ENCODE measurements at regions not wholly inside any gene's neighbourhood (a gene's known extent, or its start where the extent isn't known, plus 50 kb on each side); places are given as distances from the start of the nearest gene placed in this dataset.
A peak's percentile ranks its signal among the peaks of the same experiment; 100 is the strongest.
"Not testable (repeated sequence)": the region's sequence is repeated elsewhere in the genome, so short reads cannot be mapped to it uniquely, and the experiment has no call there.

GRCh38 chr20:51923633-51924032 is 121.3 kb upstream of the SALL4 start:
- no peak for DNase-seq (ENCODE audit: low spot score)

GRCh38 chr20:51922812-51923211 is 120.5 kb upstream of the SALL4 start:
- DNase-seq (ENCODE audit: low spot score): not testable (repeated sequence)

GRCh38 chr20:51918561-51918960 is 116.2 kb upstream of the SALL4 start:
- no peak for DNase-seq (ENCODE audit: low spot score)

DNA sequence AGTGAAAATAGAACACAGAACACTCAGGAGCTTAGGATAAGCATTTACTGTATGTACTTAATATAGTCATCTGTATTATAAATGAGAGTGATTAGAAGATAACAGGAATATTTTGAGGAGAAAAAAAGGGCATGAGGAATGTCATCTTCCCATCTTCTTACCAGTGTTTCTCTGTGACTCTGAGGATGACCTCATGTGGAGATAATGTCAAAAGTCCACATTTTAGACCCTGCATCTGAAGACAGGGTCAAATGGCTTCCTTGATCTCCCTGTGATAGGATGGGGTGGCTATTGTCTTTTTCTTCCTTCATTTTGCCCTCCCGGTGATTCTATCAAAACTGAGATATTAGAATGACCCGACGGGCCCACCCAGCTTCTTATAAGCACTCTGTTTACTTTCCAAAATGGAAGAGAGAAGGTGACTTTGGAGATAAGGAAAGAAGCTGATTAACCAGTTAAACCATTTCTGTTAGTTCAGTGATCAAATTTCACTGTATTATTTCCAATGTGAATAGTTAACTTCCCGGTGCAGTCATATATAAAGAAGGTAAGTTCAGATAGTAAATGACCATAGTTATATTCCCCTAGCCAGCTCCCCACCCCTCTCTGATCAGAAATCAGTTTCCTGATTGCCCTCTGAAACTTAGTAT is 115.7 kb upstream of the SALL4 start:
- no peak for DNase-seq (ENCODE audit: low spot score)

DNA sequence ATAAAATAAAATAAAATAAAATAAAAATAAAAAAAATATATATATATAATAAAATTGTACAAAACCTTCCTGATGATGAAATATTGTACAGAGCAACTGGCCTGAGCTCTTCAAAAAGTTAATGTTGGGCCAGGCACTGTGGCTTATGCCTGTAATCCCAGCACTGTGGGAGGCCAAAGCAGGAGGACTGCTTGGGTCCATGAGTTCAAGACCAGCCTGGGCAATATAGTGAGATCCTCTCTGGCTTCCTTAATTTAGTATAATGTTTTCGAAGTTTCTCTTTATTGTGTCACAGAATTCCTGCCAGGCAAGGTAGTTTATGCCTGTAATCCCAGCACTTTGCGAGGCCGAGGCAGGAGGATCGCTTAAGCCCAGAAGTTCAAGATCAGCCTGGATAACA is 113.9 kb upstream of the SALL4 start:
- no peak for DNase-seq (ENCODE audit: low spot score)

DNA sequence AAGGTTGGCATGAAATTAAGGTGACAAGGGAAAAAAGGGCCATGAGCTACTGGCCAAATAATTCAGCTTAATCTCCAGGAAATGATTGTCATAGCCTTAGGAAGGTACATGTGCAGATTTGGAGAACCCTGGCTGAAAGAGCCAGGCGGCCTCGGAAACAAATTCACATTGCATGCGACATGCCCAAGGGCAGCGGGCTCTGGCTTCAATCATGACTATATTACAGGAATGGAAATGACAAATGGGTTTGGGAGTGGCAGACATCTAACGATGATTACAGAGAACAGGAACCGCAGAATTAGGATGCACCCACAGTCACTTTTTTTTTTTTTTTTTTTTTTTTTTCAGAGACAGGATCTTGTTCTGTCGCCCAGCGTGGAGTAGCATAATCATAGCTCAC is 112.4 kb upstream of the SALL4 start:
- DNase-seq (ENCODE audit: low spot score): no peak

DNA sequence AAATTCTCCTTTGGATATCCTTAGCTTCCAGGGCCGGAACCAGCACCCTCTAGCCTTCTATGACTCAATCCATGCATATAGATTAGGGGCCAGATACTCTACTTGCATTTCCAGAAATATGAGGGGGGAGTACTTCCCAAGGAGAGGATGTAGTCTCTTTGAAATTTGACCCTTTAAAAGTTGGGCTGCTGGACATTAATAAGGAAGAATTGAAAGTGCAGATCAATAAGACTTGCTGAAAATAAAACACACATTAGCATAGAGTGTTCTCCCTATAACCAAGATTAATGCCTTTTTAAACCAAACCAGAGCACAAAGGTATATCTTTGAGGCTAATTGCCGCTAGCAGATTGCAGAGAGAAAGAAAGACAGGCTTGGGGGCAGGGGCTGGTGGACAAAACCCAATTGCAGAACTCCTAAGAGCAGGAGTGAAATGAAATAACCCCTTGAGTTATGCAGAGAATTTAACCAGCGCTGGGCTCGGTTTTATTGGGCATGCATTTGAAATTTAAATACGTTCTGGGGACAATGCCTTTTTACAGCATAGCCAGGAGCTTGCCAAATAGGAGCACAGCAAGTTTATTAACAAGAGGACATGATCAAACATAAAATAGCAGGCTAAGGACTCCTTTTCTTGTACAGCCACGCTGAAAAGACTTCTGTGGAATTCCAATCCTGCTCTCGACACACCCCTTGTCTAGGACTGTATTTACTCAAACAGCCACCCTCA is 108.2 kb upstream of the SALL4 start:
- peak; percentile 27 for DNase-seq (ENCODE audit: low spot score)

GRCh38 chr20:51906679-51907078 is 104.4 kb upstream of the SALL4 start:
- no peak for DNase-seq (ENCODE audit: low spot score)

GRCh38 chr20:51906049-51906448 is 103.7 kb upstream of the SALL4 start:
- DNase-seq (ENCODE audit: low spot score): no peak

GRCh38 chr20:51902933-51903332 is 100.6 kb upstream of the SALL4 start:
- no peak for DNase-seq (ENCODE audit: low spot score)

DNA sequence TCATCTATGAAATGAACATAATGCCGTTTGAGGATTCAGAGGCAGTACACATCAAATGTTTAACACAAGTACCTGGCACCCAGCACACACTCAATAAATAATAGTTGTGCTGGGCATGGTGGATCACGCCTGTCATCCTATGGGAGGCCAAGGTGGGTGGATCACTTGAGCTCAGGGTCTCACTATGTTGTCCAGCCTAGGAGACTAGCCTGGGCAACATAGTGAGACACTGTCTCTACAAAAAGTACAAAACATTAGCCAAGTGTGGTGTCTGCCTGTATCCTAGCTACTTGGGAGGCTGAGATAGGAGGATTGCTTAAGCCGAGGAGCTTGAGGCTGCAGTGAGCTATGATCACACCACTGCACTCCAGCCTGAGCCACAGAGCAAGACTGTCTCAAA is 98.1 kb upstream of the SALL4 start:
- no peak for DNase-seq (ENCODE audit: low spot score)

- DNase-seq (ENCODE audit: low spot score): no peak
Observed at GRCh38 chr20:51899674-51900073, 97.4 kb upstream of the SALL4 start.

DNA sequence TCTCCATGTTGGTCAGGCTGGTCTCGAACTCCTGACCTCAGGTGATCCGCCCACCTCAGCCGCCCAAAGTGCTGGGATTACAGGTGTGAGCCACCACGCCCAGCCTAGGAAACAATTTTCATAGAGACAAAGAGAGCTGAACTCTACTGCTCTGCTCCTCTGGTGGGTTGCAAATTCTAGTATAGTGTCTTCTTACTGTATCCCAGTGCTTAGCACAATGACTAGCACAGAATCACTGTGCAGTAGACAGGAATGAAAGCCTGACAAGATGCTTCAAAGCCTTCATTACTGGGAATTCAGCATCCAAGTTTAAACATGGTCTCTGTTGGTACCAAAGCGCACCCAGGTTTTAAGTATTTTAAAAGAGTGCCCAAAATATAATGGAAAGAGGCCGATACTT is 96.5 kb upstream of the SALL4 start:
- DNase-seq (ENCODE audit: low spot score): no peak

- DNase-seq (ENCODE audit: low spot score): no peak
Observed at GRCh38 chr20:51894619-51895018, 92.3 kb upstream of the SALL4 start.

- DNase-seq (ENCODE audit: low spot score): no peak
Observed at GRCh38 chr20:51894201-51894600, 91.9 kb upstream of the SALL4 start.

GRCh38 chr20:51893723-51894122 is 91.4 kb upstream of the SALL4 start:
- DNase-seq (ENCODE audit: low spot score): no peak

DNA sequence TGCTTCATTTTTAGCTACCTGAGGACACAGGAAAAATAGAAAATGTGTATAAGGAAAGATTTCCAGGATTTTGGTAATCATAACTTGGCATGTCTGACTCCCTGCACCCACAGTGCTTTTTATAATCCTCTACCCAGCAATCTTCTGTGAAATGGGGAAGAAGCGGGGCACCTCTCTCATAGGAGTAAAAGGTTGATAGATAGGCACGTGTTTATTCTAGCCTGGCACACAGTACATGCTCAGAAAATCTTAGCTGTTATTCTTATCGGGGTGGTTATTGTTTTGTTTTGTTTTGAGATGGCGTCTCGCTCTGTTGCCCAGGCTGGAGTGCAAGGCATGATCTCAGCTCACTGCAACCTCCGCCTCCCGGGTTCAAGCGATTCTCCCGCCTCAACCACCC is 87.7 kb upstream of the SALL4 start:
- DNase-seq (ENCODE audit: low spot score): no peak

DNA sequence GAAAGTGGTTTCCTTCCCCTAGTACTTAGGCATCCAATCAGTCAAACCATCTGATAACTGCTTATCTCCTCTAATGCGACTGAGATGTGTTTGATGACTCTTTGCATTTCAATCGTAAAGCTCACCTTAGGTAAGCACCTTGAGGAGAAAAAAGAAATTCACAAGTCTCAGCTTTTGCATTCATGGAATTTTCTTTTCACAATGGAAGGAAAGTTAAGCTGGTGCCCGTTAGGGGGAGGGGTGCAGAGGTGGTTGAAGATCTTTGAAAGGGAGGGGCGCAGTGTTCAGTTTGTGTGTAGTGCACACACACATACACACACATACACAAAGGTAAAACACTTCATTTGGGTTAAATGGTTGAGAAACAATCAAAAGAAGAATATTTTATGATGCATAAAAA is 87.1 kb upstream of the SALL4 start:
- DNase-seq (ENCODE audit: low spot score): no peak

DNA sequence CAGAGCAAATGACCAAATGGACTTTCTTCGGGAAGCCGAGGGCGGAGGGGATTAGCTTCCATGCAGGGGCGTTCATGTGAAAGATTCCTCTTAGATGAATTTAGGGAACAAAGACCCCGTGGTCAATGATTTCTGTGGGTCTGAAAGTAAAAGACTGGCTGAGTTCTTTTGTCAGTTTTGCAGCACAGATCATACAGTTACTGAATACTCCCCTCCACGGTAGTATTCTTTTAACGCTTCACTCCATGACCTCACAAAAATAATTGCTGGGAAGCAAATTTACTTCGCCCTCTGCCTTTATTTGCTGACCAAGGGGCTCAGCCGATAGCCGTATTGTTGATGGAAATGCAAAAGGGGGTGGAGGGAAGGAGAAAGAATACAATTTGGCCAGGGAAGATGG is 86.0 kb upstream of the SALL4 start:
- DNase-seq (ENCODE audit: low spot score): no peak

DNA sequence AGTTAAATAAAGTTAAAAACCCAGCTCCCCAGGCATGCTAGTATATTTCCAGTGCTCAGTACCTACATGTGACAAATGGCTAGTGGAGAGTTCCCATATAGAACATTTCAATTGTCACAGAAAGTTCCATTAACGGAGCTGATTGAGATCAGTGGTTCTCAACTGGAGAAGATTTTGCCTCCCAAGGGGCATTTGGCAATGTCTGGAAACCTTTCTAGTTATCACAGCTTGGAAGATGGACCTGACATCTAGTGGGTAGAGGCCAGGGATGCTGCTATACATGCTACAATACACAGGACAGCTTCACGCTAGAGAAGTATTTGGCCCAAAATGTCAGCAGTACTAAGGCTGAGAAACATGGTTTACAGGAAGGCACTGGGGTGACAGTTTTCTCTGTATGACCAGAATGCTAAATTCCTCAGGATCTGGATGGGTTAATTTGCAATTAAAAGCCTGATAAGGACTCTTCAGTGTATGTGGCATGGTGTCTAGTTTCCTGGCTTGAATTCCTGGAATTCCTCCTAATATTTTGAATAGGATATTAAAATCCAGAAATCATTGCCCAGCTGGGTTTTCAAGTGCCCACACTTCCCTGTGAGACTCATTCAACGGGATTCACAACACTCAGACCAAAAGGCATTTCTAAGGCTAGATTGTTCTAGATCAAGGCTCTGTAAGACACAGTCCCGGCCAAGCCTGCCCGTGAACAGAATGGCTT is 84.7 kb upstream of the SALL4 start:
- DNase-seq (ENCODE audit: low spot score): no peak

DNA sequence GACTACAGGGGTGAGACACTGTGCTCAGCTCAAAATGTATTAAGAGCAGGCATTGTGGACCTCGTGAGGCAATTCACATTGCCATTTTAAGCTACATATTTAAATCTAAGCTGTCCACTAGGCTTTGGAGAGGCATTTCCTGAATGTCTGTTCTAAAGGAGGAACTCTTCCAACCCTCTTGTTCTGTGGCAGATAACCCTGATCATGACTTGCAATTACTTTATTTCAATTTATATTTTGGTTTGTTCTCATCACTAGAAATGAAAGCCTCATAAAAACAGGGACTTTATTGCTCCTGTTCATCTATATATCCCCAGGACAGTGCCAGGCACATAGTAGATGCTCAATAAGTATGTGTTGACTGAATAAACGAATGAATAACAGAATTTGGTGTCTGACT is 84.0 kb upstream of the SALL4 start:
- DNase-seq (ENCODE audit: low spot score): no peak

DNA sequence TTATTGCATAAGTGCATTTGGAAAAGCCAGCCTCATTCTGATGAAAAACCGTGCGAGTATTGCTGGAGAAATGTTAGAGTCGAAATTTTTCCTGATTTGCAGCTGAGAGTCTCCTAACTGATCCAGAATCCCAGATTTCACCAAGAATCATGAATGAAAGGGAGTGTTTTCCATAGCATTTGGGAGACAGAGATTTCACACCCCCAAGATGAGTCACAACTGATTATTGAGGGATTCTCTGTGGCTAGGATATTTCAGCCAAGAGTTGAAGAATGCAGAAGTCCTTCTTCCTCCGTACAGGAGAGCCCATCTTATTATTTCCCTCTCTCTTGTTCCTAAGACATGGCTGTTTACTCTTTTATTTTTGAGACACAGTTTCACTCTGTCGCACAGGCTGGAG is 82.2 kb upstream of the SALL4 start:
- DNase-seq (ENCODE audit: low spot score): no peak

DNA sequence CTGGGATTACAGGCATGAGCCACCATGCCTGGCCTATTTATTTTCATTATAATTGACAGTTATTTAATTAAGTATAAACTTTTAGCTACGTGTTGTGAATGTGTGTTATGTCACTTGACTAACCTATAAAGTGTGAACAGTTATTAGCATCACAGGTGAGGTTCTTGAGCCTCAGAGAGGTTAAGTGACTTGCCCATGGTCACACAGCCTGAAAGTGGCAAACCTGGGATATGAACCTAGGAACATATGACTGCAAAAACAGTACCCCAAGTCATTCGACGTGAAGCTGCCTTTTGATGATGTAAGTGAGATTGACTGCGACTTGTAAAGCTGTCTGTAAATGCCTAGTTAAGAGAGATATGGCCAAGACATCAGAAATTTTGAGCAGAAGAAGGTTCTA is 77.9 kb upstream of the SALL4 start:
- no peak for DNase-seq (ENCODE audit: low spot score)

All from kidney tubule cell (primary cell).